ENCODE measurements at regions not wholly inside any gene's neighbourhood (a gene's known extent, or its start where the extent isn't known, plus 50 kb on each side); places are given as distances from the start of the nearest gene placed in this dataset.
A peak's percentile ranks its signal among the peaks of the same experiment; 100 is the strongest.

- no peak for DNase-seq
Measured at GRCh38 chr22:44611880-44612496, 90.0 kb upstream of the PRR5 start.

GRCh38 chr22:44610071-44610470, 91.9 kb upstream of the PRR5 start:
- DNase-seq = no peak

GRCh38 chr22:44609400-44609988, 92.5 kb upstream of the PRR5 start:
- DNase-seq = no peak

GRCh38 chr22:44608597-44609399, 93.2 kb upstream of the PRR5 start:
- no peak for DNase-seq

- DNase-seq = no peak
Measured at GRCh38 chr22:44606126-44606525, 95.9 kb upstream of the PRR5 start.

GRCh38 chr22:44605486-44605885, 96.5 kb upstream of the PRR5 start:
- DNase-seq = peak in 1 of 2 donors; percentile 3

GRCh38 chr22:44604991-44605390, 97.0 kb upstream of the PRR5 start:
- no peak for DNase-seq

GRCh38 chr22:44604455-44604854, 97.5 kb upstream of the PRR5 start:
- no peak for DNase-seq

GRCh38 chr22:44603767-44604166, 98.2 kb upstream of the PRR5 start:
- DNase-seq = no peak

- no peak for DNase-seq
Measured at GRCh38 chr22:44601725-44602124, 100.3 kb upstream of the PRR5 start.

GRCh38 chr22:44601189-44601588, 100.8 kb upstream of the PRR5 start:
- DNase-seq = no peak

GRCh38 chr22:44600207-44600785, 101.7 kb upstream of the PRR5 start:
- no peak for DNase-seq

GRCh38 chr22:44599500-44600140, 101.6 kb upstream of the RTL6 start:
- DNase-seq = no peak

GRCh38 chr22:44599084-44599483, 101.1 kb upstream of the RTL6 start:
- DNase-seq = no peak

- no peak for DNase-seq
Measured at GRCh38 chr22:44597616-44598015, 99.6 kb upstream of the RTL6 start.

GRCh38 chr22:44596396-44597125, 98.5 kb upstream of the RTL6 start:
- DNase-seq = no peak

GRCh38 chr22:44595841-44596341, 97.9 kb upstream of the RTL6 start:
- DNase-seq = no peak

GRCh38 chr22:44594951-44595350, 96.9 kb upstream of the RTL6 start:
- no peak for DNase-seq

GRCh38 chr22:44592824-44593148, 94.8 kb upstream of the RTL6 start:
- no peak for DNase-seq

- no peak for DNase-seq
Measured at GRCh38 chr22:44592126-44592823, 94.2 kb upstream of the RTL6 start.

GRCh38 chr22:44591146-44591790, 93.2 kb upstream of the RTL6 start:
- no peak for DNase-seq

All from bone marrow (tissue), 2 donors.